ENCODE measurements at regions not wholly inside any gene's neighbourhood (a gene's known extent, or its start where the extent isn't known, plus 50 kb on each side); places are given as distances from the start of the nearest gene placed in this dataset.
A peak's percentile ranks its signal among the peaks of the same experiment; 100 is the strongest.

DNA sequence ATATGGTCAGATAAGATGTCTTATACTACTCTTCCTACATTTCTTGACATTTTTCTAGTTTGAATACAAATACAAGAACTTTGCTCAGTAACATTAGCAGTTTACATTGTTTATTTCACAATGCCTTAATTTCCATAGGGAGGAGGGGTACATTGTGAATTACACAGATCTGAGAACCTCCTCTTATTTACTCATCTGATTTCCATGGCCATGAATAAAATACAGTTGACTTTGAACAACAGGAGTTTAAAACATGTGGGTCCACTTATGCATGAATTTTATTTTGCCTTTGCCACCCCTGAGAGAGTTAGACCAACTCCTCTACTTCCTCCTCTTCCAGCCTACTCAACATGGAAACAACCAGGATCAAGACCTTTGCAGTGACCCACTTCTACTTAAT lies 67.7 kb downstream of the MGST1 start:
- H3K27ac ChIP-seq (ENCODE audit: insufficient read depth, low read length): no peak overlapping the region
- no peak overlapping the region for H3K9ac ChIP-seq (ENCODE audit: insufficient read depth, low read length)
- no peaks in the 10 kb centered on the region for H3K4me1 ChIP-seq (ENCODE audit: control insufficient read depth, extremely low read depth, insufficient read depth, low read length)
- H3K36me3 ChIP-seq (ENCODE audit: control insufficient read depth, insufficient read depth, low read length): no peaks in the 10 kb centered on the region
- H2AFZ ChIP-seq (ENCODE audit: low read length): no peak overlapping the region
- no peak for DNase-seq (ENCODE audit: low read depth in 2 of 2)
- no peak overlapping the region for H3K4me3 ChIP-seq (replicated peaks in 1 of 4; ENCODE audit: control extremely low read depth in 1 of 4, insufficient read depth in 1 of 4, low read depth in 3 of 4, low read length in 4 of 4)
- no peak for TF ChIP-seq EZH2 (IDR thresholded peaks at IDR 0.05; ENCODE audit: low read length, missing control alignments)
- no peak for TF ChIP-seq CTCF (conservative IDR thresholded peaks at IDR 0.05 in 1 of 2, IDR thresholded peaks at IDR 0.05 in 1 of 2; ENCODE audit: low read depth in 1 of 2, low read length in 2 of 2)
- no peaks in the 10 kb centered on the region for H3K79me2 ChIP-seq (ENCODE audit: control insufficient read depth, insufficient read depth, low read length)
- H4K20me1 ChIP-seq (ENCODE audit: control insufficient read depth, extremely low read depth, insufficient read depth, low read length): no peaks in the 10 kb centered on the region
- no peak overlapping the region for H3K4me2 ChIP-seq (ENCODE audit: extremely low read depth, insufficient read depth, low read length)
- no peaks in the 10 kb centered on the region for H3K9me3 ChIP-seq (ENCODE audit: control insufficient read depth, insufficient read depth, low read depth, low read length)
- H3K27me3 ChIP-seq (ENCODE audit: control insufficient read depth, insufficient read depth, low read length): no peaks in the 10 kb centered on the region

DNA sequence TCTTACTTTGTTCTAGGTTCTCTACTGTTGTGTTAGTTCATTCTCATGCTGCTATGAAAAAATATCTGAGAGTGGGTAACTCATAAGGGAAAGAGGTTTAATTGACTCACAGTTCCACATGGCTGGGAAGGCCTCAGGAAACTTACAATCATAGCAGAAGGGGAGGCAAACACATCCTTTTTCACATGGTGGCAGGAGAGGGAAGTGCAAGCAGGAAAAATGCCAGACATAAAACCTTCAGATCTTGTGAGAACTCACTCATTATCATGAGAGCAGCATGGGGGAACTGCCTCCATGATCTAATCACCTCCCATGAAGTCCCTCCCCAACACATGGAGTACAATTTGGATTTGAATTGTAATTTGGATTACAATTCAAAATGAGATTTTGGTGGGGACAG lies 69.6 kb downstream of the MGST1 start:
- Histone ChIP-seq H4K20me1 (ENCODE audit: control insufficient read depth, extremely low read depth, insufficient read depth, low read length) (no peaks in the 10 kb centered on the region), H3K27me3 (ENCODE audit: control insufficient read depth, insufficient read depth, low read length) (no peaks in the 10 kb centered on the region), H3K36me3 (ENCODE audit: control insufficient read depth, insufficient read depth, low read length) (no peaks in the 10 kb centered on the region), H3K79me2 (ENCODE audit: control insufficient read depth, insufficient read depth, low read length) (no peaks in the 10 kb centered on the region), H3K4me1 (ENCODE audit: control insufficient read depth, extremely low read depth, insufficient read depth, low read length) (no peaks in the 10 kb centered on the region), H3K27ac (ENCODE audit: insufficient read depth, low read length) (no peak overlapping the region), H3K4me3 (replicated peaks in 1 of 4; ENCODE audit: control extremely low read depth in 1 of 4, insufficient read depth in 1 of 4, low read depth in 3 of 4, low read length in 4 of 4) (no peak overlapping the region), H2AFZ (ENCODE audit: low read length) (no peak overlapping the region), H3K4me2 (ENCODE audit: extremely low read depth, insufficient read depth, low read length) (no peak overlapping the region), H3K9me3 (ENCODE audit: control insufficient read depth, insufficient read depth, low read depth, low read length) (no peaks in the 10 kb centered on the region), H3K9ac (ENCODE audit: insufficient read depth, low read length) (no peak overlapping the region)
- TF ChIP-seq CTCF (conservative IDR thresholded peaks at IDR 0.05 in 1 of 2, IDR thresholded peaks at IDR 0.05 in 1 of 2; ENCODE audit: low read depth in 1 of 2, low read length in 2 of 2) (no peak), EZH2 (IDR thresholded peaks at IDR 0.05; ENCODE audit: low read length, missing control alignments) (no peak)
- no peak for DNase-seq (ENCODE audit: low read depth in 2 of 2)

DNA sequence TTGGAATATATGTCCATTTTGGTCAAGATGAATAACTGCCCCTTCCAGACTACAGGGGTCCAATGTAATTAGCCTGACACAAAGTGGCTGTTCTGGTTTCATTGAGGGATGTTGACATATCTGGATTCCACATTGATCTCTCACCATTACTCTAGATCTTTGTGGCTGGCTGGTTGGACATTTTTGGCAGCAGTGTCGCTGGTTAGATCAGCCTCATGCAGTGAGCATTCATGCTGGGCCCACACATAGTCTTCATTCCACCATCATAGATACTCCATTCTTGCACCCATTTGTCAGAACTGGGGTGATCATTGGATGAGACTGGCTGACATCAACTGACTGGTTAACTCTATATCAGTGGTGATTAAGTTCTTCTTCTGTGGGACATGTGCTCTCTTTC lies 74.4 kb downstream of the MGST1 start:
- Histone ChIP-seq H3K4me1 (ENCODE audit: control insufficient read depth, extremely low read depth, insufficient read depth, low read length) (no peaks in the 10 kb centered on the region), H3K79me2 (ENCODE audit: control insufficient read depth, insufficient read depth, low read length) (no peaks in the 10 kb centered on the region), H3K9me3 (ENCODE audit: control insufficient read depth, insufficient read depth, low read depth, low read length) (no peaks in the 10 kb centered on the region), H3K27ac (ENCODE audit: insufficient read depth, low read length) (no peak overlapping the region), H3K36me3 (ENCODE audit: control insufficient read depth, insufficient read depth, low read length) (no peaks in the 10 kb centered on the region), H2AFZ (ENCODE audit: low read length) (no peak overlapping the region), H3K27me3 (ENCODE audit: control insufficient read depth, insufficient read depth, low read length) (no peaks in the 10 kb centered on the region), H4K20me1 (ENCODE audit: control insufficient read depth, extremely low read depth, insufficient read depth, low read length) (no peaks in the 10 kb centered on the region), H3K4me3 (replicated peaks in 1 of 4; ENCODE audit: control extremely low read depth in 1 of 4, insufficient read depth in 1 of 4, low read depth in 3 of 4, low read length in 4 of 4) (no peak overlapping the region), H3K9ac (ENCODE audit: insufficient read depth, low read length) (no peak overlapping the region), H3K4me2 (ENCODE audit: extremely low read depth, insufficient read depth, low read length) (no peak overlapping the region)
- DNase-seq (ENCODE audit: low read depth in 2 of 2): peak; percentile 4
- TF ChIP-seq EZH2 (IDR thresholded peaks at IDR 0.05; ENCODE audit: low read length, missing control alignments) (no peak), CTCF (conservative IDR thresholded peaks at IDR 0.05 in 1 of 2, IDR thresholded peaks at IDR 0.05 in 1 of 2; ENCODE audit: low read depth in 1 of 2, low read length in 2 of 2) (no peak)
